GM12874 (cell line): ENCODE measurements at regions not wholly inside any gene's neighbourhood (a gene's known extent, or its start where the extent isn't known, plus 50 kb on each side); places are given as distances from the start of the nearest gene placed in this dataset.

Experiments used
- TF ChIP-seq, protein P1 (sequence below): IDR thresholded peaks from 2 replicates; pipeline ENCODE4 v1.5.1; 2011; ENCODE audit warnings: low read depth, mild to moderate bottlenecking, control low read depth, low read length, moderate library complexity; ENCODE audit not compliant: insufficient read depth

DNA sequence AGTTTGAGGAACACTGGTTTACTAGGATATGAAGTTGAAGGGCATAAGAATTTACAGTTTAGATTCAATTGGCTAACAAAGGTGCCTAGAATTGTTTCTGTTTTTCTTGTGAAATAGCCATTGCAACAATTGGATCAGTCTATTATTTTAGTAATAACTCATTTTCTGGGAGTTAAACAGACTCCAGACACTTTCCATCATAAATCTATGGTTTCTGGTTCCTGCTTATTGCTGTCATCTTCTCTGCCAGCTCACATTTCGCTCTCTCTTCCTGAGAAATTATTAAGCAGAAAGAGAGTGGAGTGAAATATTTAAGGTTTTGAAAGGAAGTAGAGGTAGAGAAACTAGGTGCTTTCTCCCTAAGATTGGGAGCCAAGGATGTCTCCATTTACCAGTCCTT, 165.1 kb upstream of the PRR16 start:
- TF ChIP-seq, protein P1, sequence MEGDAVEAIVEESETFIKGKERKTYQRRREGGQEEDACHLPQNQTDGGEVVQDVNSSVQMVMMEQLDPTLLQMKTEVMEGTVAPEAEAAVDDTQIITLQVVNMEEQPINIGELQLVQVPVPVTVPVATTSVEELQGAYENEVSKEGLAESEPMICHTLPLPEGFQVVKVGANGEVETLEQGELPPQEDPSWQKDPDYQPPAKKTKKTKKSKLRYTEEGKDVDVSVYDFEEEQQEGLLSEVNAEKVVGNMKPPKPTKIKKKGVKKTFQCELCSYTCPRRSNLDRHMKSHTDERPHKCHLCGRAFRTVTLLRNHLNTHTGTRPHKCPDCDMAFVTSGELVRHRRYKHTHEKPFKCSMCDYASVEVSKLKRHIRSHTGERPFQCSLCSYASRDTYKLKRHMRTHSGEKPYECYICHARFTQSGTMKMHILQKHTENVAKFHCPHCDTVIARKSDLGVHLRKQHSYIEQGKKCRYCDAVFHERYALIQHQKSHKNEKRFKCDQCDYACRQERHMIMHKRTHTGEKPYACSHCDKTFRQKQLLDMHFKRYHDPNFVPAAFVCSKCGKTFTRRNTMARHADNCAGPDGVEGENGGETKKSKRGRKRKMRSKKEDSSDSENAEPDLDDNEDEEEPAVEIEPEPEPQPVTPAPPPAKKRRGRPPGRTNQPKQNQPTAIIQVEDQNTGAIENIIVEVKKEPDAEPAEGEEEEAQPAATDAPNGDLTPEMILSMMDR = no peak

DNA sequence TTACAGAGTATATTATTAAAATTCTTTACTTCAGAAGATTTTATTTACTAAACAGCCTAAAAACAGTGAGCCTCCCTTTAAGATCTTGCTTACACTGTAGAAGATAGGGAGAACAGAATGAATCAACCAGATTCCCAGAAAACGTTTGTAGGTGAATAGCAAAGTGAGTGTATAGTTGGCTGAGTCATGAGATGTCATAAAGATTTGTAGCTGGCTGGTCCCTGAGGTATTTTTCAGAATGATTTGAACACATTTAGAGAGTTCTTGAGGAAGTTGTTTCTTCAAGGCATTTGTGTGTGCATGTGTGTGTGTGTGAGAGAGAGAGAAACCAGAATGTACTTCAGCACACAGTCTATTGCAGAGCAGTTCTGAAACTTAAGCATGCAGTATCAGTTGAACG, 159.4 kb upstream of the PRR16 start:
- TF ChIP-seq, protein P1 = no peak

DNA sequence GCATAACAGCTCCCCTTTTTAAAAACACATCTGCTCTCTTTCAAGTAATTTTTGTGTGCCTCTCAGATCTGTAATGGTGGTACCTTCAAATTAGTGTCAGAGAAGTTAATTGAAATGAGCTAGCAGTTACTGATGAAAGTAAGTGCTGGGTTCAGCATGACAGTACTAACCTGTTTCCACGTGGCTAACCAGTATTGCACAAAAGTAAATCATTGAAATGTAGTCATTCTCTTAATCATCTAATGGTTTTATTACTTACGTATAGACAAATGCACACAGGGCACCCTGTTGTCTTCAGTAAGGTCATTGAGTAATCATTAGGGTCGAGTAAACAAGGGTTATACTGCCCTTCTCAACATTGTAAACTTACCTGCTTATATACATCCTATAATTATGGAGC, 157.8 kb upstream of the PRR16 start:
- TF ChIP-seq, protein P1 = no peak

DNA sequence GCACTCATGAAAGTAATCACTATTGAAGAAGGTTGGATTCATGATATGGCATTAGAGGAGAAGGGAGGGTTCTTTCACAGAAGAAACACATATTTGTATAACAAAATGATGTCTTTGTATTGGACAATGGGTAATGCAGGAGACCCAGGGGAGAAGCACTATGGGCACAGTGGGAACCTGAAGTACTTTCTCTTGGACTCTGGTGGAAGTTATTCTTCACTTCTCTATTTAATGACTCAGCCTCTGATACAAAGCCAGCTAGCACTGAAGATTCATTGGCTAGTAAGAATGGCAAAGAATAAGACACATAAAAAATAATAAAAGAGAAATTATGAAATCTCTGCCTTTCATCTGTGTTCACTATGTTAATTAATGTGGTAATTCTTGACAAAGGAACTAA, 149.9 kb upstream of the PRR16 start:
- TF ChIP-seq, protein P1 = no peak

DNA sequence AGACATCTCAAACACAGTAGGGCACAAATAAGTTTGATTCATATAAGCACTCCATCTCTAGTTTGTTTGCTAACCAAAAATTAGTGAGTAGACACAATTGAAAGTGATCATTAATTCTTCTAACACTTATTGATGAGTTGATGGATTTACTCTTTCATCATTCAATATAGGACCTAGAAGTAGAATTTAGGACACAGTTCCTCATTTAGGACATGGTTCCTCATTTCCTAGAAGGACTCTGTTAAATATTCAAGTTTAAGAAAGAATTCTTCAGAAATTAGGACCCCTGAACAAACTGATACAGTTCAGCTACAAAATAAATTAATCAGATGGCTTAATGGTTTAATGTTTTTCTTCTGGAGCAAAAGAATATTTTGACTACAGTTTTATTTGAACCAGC, 143.5 kb upstream of the PRR16 start:
- TF ChIP-seq, protein P1 = no peak

DNA sequence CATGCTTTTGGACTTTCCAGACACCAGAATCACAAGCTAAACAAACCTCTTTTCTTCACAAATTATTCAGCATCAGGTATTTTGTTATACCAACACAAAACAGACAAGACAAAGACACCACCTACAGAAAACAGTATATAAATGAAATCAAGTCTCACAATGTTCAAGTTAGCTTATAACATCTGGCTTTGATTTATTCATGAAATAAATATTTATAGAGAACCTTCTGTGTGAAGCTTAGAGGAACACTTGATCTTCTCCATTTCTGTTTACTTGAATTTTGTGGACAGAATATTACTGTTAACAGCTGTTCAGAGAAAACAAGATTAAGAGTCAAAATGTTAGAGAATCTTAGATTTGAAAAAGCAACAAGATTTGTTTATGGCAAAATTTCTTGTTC, 137.4 kb upstream of the PRR16 start:
- TF ChIP-seq, protein P1 = no peak

DNA sequence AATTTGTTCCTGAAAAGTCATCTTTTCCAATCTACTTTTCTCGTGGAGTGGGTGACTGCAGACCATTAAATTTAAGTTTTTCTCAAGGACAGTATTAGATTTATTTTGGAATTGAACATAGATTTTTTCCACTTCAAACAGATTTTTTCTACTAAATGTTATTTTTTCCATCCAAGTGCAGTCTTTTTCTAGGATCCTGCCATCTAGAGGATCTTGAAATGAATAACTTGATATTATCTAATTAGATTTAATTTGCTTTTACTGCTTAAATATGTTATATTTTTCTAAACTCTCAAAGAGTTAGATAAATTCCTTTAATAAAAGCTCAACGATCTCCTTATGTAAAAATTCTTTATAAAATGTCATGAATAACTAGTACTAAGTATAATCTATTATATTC, 136.9 kb upstream of the PRR16 start:
- TF ChIP-seq, protein P1 = no peak

DNA sequence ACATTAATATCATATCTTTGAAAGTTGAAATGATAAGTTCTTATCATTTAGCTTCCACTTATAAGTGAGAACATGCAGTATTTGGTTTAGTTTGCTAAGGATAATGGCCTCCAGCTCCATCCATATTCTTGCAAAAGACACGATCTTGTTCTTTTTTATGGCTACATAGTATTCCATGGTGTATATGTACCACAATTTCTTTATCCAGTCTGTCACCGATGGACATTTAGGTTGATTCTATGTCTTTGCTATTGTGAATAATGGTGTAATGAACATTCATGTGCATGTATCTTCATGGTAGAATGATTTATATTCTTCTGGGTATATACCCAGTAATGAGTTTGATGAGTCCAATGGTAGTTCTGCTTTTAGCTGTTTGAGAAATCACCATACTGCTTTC, 135.0 kb upstream of the PRR16 start:
- TF ChIP-seq, protein P1 = no peak
